ENCODE measurements at regions not wholly inside any gene's neighbourhood (a gene's known extent, or its start where the extent isn't known, plus 50 kb on each side); places are given as distances from the start of the nearest gene placed in this dataset.

- Mint-ChIP-seq H3K27me3 (ENCODE audit: low read depth) (no peaks in the 10 kb centered on the region), H3K9me3 (peaks cover 6% of the 10 kb centered on the region), H3K4me1 (no peaks in the 10 kb centered on the region), H3K27ac (no peak overlapping the region), H3K36me3 (ENCODE audit: low read depth) (no peaks in the 10 kb centered on the region), H3K4me3 (no peak overlapping the region)
- no peak for TF ChIP-seq CTCF (IDR thresholded peaks at IDR 0.05; ENCODE audit: unreplicated experiment in 3 of 3)
These were observed 136.3 kb downstream of the NUP35 start for GRCh38 chr2:183260527-183260926.

- H3K27ac Mint-ChIP-seq, result no peak overlapping the region
- H3K4me1 Mint-ChIP-seq, result no peaks in the 10 kb centered on the region
- H3K9me3 Mint-ChIP-seq, result peaks cover 15% of the 10 kb centered on the region
- H3K4me3 Mint-ChIP-seq, result no peak overlapping the region
- H3K27me3 Mint-ChIP-seq (ENCODE audit: low read depth), result peaks cover 3% of the 10 kb centered on the region
- H3K36me3 Mint-ChIP-seq (ENCODE audit: low read depth), result no peaks in the 10 kb centered on the region
- no peak for TF ChIP-seq CTCF (IDR thresholded peaks at IDR 0.05; ENCODE audit: unreplicated experiment in 3 of 3)
These were observed 140.8 kb downstream of the NUP35 start for GRCh38 chr2:183264890-183265535.

DNA sequence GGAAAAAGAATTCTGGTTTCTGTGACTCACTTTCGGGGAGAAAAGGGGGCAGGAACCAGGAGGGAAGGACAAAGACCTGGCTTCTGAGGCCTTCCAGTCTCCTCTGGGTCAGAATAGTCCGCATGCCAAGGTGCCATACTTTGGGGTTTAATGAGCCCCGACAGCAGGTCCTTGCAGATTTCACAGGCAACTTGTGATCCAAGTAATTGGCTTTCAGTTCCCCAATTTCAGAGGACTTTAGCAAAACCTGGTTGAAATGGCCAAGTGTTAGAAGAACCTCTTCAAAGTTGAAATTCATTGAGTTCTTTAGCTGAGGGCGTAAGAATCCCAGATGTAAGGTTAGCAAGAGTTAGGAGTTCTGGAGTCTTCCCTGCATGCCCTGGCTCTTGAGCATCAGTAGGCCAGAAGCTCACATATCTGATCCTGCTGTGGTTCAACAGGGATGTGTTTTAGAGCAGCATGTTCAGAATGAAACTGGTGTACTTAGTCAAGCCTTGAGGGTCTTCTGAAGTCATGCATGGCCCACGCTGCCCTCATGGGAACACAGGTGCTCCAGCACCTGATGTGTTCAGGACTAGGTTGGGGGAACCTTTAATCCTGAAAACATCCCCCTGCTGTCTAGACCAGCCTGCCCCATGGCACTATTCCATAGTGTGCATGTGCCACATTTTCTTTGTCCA, 143.0 kb downstream of the NUP35 start:
- Mint-ChIP-seq H3K4me1 (no peaks in the 10 kb centered on the region), H3K9me3 (peaks cover 19% of the 10 kb centered on the region), H3K27me3 (ENCODE audit: low read depth) (peaks cover 3% of the 10 kb centered on the region), H3K27ac (no peak overlapping the region), H3K4me3 (no peak overlapping the region), H3K36me3 (ENCODE audit: low read depth) (no peaks in the 10 kb centered on the region)
- no peak for TF ChIP-seq CTCF (IDR thresholded peaks at IDR 0.05; ENCODE audit: unreplicated experiment in 3 of 3)

DNA sequence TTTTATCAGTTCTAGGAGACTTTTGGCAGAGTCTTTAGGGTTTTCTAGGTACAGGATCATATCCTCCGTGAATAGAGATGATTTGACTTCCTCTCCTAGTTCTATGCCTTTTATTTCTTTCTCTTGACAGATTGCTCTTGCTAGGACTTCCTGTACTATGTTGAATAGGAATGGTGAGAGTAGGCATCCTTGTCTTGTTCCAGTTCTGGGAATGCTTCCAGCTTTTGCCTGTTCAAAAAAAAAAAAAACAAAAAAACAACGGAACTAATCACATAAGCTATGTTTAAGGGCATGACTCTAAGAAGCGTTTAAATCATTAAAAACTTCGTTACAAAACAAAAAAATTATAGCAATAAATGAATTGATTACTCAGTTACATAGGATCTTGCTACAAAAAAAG, 145.7 kb downstream of the NUP35 start:
- Mint-ChIP-seq H3K4me1 (no peaks in the 10 kb centered on the region), H3K36me3 (ENCODE audit: low read depth) (no peaks in the 10 kb centered on the region), H3K9me3 (peaks cover 14% of the 10 kb centered on the region), H3K27me3 (ENCODE audit: low read depth) (peaks cover 3% of the 10 kb centered on the region), H3K4me3 (no peak overlapping the region), H3K27ac (no peak overlapping the region)
- no peak for TF ChIP-seq CTCF (IDR thresholded peaks at IDR 0.05; ENCODE audit: unreplicated experiment in 3 of 3)

DNA sequence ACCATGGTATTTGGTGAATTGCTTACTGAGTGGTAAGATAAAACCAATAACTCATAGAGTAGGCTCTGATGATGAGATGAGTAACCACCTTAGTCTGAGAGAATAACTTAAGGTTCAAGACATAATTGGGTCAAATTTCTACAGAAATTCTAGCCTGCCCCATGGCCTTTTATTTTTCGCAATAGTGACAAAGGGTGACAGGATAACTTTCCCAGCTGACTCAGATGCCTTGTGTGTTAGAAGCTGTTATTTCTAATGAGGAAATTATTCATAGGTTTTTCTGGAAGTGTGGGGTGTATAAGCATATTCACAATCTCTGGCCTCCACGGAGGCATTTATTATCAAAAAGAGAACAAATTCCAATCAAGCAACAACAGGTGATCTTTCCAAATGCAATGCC, 159.0 kb downstream of the NUP35 start:
- no peaks in the 10 kb centered on the region for H3K9me3 Mint-ChIP-seq
- H3K36me3 Mint-ChIP-seq (ENCODE audit: low read depth), result no peaks in the 10 kb centered on the region
- H3K4me3 Mint-ChIP-seq, result no peak overlapping the region
- H3K4me1 Mint-ChIP-seq, result no peaks in the 10 kb centered on the region
- no peaks in the 10 kb centered on the region for H3K27me3 Mint-ChIP-seq (ENCODE audit: low read depth)
- no peak overlapping the region for H3K27ac Mint-ChIP-seq
- no peak for TF ChIP-seq CTCF (IDR thresholded peaks at IDR 0.05; ENCODE audit: unreplicated experiment in 3 of 3)

DNA sequence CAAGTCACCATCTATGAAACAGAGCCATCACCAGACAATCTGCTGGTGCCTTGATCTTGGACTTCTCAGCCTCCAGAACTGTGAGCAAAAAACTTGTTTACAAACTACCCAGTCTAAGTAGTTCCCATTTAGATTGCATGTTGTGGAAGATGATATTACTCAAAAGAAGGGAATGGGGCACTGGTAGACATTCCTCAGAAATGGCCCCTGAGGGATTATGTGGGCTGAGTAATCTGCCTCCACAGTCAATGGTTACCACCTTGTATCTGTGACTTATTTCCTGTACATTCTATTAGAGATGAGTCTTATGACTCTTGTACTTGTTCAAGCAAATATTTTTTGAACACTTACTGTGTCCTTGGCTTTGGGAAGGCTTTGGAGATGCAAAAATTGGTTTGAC, 160.4 kb downstream of the NUP35 start:
- Mint-ChIP-seq H3K36me3 (ENCODE audit: low read depth) (no peaks in the 10 kb centered on the region), H3K9me3 (no peaks in the 10 kb centered on the region), H3K27ac (no peak overlapping the region), H3K4me1 (no peaks in the 10 kb centered on the region), H3K4me3 (no peak overlapping the region), H3K27me3 (ENCODE audit: low read depth) (no peaks in the 10 kb centered on the region)
- TF ChIP-seq CTCF (IDR thresholded peaks at IDR 0.05; ENCODE audit: unreplicated experiment in 3 of 3), result no peak

Measured in nephron (organoid).